Activated naive CD4-positive, alpha-beta T cell treated with anti-CD3 and anti-CD28 coated beads for 36 hours (primary cell): ENCODE measurements at regions not wholly inside any gene's neighbourhood (a gene's known extent, or its start where the extent isn't known, plus 50 kb on each side); places are given as distances from the start of the nearest gene placed in this dataset.
A peak's percentile ranks its signal among the peaks of the same experiment; 100 is the strongest.
"Not testable (repeated sequence)": the region's sequence is repeated elsewhere in the genome, so short reads cannot be mapped to it uniquely, and the experiment has no call there.

Source experiments
- CTCF ChIA-PET: fragments of 350-600 bp; sonication (Branson Sonifier 250); formaldehyde crosslinking; loops from one replicate; lab custom pipeline; 2021; ENCODE audit warnings: antibody characterized with exemption; lab: Charles Lee
- DNase-seq: peaks from one replicate; pipeline ENCODE4 v3.0.0-alpha.2; 2020
- H3K27ac Mint-ChIP-seq: one replicate; pipeline ENCODE4 v1.8.0; 2021; ENCODE audit warnings: mild to moderate bottlenecking, mixed read lengths
- H3K27me3 Mint-ChIP-seq: one replicate; pipeline ENCODE4 v1.8.0; 2021; ENCODE audit warnings: low read depth, mixed read lengths
- H3K36me3 Mint-ChIP-seq: one replicate; pipeline ENCODE4 v1.8.0; 2021; ENCODE audit warnings: low read depth, mixed read lengths
- H3K4me1 Mint-ChIP-seq: one replicate; pipeline ENCODE4 v1.8.0; 2021; ENCODE audit warnings: low read depth, mixed read lengths
- H3K4me3 Mint-ChIP-seq: one replicate; pipeline ENCODE4 v1.8.0; 2021; ENCODE audit warnings: mild to moderate bottlenecking, moderate library complexity, mixed read lengths
- H3K9me3 Mint-ChIP-seq: one replicate; pipeline ENCODE4 v1.8.0; 2021; ENCODE audit warnings: mixed read lengths
- intact Hi-C: fragments of 100-400 bp; cut with micrococcal nuclease; formaldehyde crosslinking; loops from one replicate; pipeline ENCODE4 v1.15.1; 2023

- H3K27ac Mint-ChIP-seq, H3K4me1 Mint-ChIP-seq, H3K4me3 Mint-ChIP-seq, CTCF ChIA-PET, intact Hi-C loops, H3K27me3 Mint-ChIP-seq, H3K36me3 Mint-ChIP-seq, DNase-seq: not testable (repeated sequence)
- H3K9me3 Mint-ChIP-seq: peaks cover 12% of the 10 kb centered on the region
These were observed 243.7 kb upstream of the KLF3 start for GRCh38 chr4:38420254-38420653.

GRCh38 chr4:38422850-38423249, 241.1 kb upstream of the KLF3 start:
- CTCF ChIA-PET: no interaction called here
- H3K27me3 Mint-ChIP-seq: no peaks in the 10 kb centered on the region
- H3K4me3 Mint-ChIP-seq: no peak overlapping the region
- no peak for DNase-seq
- H3K27ac Mint-ChIP-seq: no peak overlapping the region
- H3K36me3 Mint-ChIP-seq: peaks cover 3% of the 10 kb centered on the region
- peaks cover 3% of the 10 kb centered on the region for H3K4me1 Mint-ChIP-seq
- H3K9me3 Mint-ChIP-seq: peaks cover 12% of the 10 kb centered on the region
- intact Hi-C loops: no loop called here

GRCh38 chr4:38424151-38424871, 239.7 kb upstream of the KLF3 start:
- intact Hi-C loops: no loop called here
- CTCF ChIA-PET: no interaction called here
- H3K27ac Mint-ChIP-seq: no peak overlapping the region

GRCh38 chr4:38426532-38426931, 237.5 kb upstream of the KLF3 start:
- no peaks in the 10 kb centered on the region for H3K9me3 Mint-ChIP-seq
- DNase-seq: no peak
- intact Hi-C loops: no loop called here
- no peak overlapping the region for H3K4me3 Mint-ChIP-seq
- no peak overlapping the region for H3K27ac Mint-ChIP-seq
- CTCF ChIA-PET: no interaction called here
- peaks cover 3% of the 10 kb centered on the region for H3K4me1 Mint-ChIP-seq
- H3K27me3 Mint-ChIP-seq: no peaks in the 10 kb centered on the region
- no peaks in the 10 kb centered on the region for H3K36me3 Mint-ChIP-seq

More at GRCh38 chr4:38424151-38424871, 239.7 kb upstream of the KLF3 start:
- no peak for DNase-seq
- peaks cover 3% of the 10 kb centered on the region for H3K4me1 Mint-ChIP-seq
- H3K27me3 Mint-ChIP-seq: no peaks in the 10 kb centered on the region
- peaks cover 10% of the 10 kb centered on the region for H3K9me3 Mint-ChIP-seq
- peaks cover 3% of the 10 kb centered on the region for H3K36me3 Mint-ChIP-seq
- no peak overlapping the region for H3K4me3 Mint-ChIP-seq

DNA sequence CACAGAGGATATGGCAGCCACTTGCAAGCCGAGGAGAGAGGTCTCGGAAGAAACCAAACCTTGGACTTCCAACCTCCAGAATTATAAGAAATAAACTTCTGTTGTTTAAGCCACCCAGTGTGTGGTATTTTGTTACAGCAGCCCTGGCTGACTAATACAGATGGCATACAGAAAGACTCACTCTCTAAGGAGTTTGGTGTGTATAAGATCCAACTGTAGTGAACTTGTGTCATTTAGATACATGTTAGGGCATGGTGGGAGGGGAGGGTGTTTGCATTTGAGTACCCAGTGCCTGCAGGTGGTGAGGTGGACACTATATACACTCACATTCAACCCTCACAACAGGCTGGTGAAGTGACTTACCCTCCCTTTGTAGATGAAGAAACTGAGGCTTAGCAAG, 233.2 kb upstream of the KLF3 start:
- Mint-ChIP-seq H3K4me3 (no peak overlapping the region), H3K27ac (no peak overlapping the region), H3K9me3 (peaks cover 2% of the 10 kb centered on the region), H3K27me3 (no peaks in the 10 kb centered on the region), H3K36me3 (no peaks in the 10 kb centered on the region), H3K4me1 (no peaks in the 10 kb centered on the region)
- DNase-seq: no peak
- CTCF ChIA-PET: no interaction called here
- intact Hi-C loops: no loop called here

DNA sequence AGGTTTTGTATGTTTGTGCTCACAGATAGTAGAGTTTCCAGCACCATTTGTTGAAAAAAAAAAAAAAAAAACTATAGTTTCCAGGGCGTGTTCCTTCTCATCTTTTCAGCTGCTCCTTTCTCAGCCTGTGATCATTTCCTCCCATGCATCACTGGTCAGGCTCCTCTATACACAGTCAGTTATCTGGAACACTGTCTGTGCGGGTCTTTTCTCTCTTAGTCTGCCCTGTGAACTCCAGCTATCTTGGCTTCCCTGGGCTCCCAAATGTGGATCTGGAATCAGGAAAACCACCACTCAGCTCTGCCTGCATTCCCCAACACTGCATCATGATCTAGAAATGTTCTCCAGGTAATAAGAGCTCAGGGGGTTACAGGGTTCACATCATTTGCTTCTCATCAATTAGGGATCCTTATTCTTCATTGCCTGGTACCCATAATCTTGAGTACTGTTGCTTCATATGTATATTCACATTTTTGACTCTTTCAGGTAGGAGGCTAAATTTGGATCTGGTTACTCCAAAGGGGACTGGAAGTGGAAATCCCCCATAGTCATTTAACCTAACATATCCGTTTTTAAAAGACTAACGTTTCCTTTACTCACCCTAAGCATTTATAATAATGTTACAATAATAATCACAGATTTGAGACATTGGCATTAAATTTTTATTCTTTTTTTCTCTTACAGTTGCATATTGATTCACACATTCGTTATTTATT, 221.8 kb upstream of the KLF3 start:
- no peak overlapping the region for H3K27ac Mint-ChIP-seq
- no peaks in the 10 kb centered on the region for H3K36me3 Mint-ChIP-seq
- no peaks in the 10 kb centered on the region for H3K27me3 Mint-ChIP-seq
- DNase-seq: no peak
- H3K4me3 Mint-ChIP-seq: no peak overlapping the region
- CTCF ChIA-PET: no interaction called here
- peaks cover 7% of the 10 kb centered on the region for H3K9me3 Mint-ChIP-seq
- intact Hi-C loops: no loop called here
- H3K4me1 Mint-ChIP-seq: no peaks in the 10 kb centered on the region

DNA sequence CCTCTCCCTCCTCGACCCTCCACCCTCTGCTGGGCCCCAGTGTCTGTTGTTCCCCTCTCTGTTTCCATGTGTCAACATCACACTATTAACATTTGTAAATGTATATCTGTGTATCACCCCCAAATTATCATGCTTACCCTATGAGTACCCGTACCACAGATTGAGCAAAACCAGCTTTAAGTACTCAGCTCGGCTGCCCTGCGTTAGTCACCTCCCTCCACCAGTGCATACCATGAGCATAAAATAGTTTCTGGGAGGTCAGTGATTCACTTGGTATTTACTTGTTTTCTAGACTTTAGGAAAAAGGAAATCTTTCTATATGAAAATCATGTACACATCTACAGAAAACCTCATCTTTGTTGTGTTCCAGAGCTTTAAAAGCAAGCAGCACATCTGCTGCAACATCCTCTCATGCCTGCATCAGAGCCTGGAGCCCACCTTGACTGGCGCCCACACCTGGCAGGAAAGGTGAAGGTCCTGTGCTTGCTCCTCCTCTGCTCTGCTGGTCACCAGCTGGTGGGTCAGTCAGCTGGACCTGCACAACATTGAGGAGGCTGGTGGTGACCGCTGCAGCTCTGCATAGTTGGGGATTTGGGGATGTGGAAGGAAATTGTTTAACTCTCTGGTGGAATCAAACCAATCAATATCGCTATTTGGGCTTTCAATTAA, 214.4 kb upstream of the KLF3 start:
- intact Hi-C loops: loop anchor here (10.0 kb wide), 2 partner anchors 225 to 265 kb away; no protein-coding TSS in a partner anchor
- H3K27ac Mint-ChIP-seq: no peak overlapping the region
- H3K4me3 Mint-ChIP-seq: no peak overlapping the region
- H3K4me1 Mint-ChIP-seq: peaks cover 30% of the 10 kb centered on the region
- CTCF ChIA-PET: interaction anchor here (0.5 to 0.7 kb wide), 2 partner anchors 33 to 38 kb away, joined by 3 to 5 read pairs; no protein-coding TSS in a partner anchor
- no peaks in the 10 kb centered on the region for H3K27me3 Mint-ChIP-seq
- no peak for DNase-seq
- peaks cover 1% of the 10 kb centered on the region for H3K36me3 Mint-ChIP-seq
- H3K9me3 Mint-ChIP-seq: no peaks in the 10 kb centered on the region

DNA sequence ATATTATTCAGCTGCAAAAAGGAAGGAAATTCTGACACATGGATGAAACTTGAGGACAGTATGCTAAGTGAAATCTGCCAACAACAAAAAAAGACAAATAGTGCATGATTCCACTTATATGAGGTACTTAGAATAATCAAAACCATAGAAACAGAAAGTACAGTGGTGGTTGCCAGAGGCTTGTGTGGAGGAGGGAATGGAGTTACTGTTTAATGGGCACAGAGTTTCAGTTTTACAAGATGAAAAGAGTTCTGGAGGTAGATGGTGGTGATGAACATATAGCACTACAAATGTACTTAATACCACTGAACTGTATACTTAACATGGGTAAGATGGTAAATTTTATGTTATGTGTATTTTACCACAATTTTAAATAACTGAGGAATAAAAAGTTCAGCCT, 212.0 kb upstream of the KLF3 start:
- Mint-ChIP-seq H3K27me3 (no peaks in the 10 kb centered on the region), H3K9me3 (no peaks in the 10 kb centered on the region), H3K4me3 (no peak overlapping the region), H3K27ac (no peak overlapping the region), H3K36me3 (peaks cover 1% of the 10 kb centered on the region), H3K4me1 (peaks cover 52% of the 10 kb centered on the region)
- CTCF ChIA-PET: no interaction called here
- peak; percentile 13 for DNase-seq
- intact Hi-C loops: loop anchor here (10.0 kb wide), 2 partner anchors 223 to 267 kb away; no protein-coding TSS in a partner anchor

DNA sequence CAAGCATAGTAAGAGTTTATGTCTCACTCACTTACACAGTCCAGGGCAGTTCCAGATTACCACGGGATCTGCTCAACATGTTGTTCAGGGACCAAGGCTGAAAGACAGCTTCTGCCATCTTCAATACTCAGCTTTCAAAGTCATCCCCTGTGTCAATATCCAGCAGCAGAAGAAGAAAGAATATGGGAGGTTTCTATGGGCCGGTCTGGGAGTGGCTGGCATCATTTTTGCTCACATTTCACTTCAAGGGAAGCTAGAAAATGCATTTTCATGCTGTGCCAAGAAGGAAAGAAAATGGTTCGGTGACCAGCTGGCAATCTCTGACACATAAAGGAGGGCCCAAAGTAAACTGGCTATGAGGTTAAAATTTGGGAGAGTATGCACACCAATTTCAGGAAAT, 211.5 kb upstream of the KLF3 start:
- Mint-ChIP-seq H3K36me3 (no peaks in the 10 kb centered on the region), H3K27ac (no peak overlapping the region), H3K27me3 (no peaks in the 10 kb centered on the region), H3K9me3 (no peaks in the 10 kb centered on the region), H3K4me1 (peaks cover 52% of the 10 kb centered on the region), H3K4me3 (no peak overlapping the region)
- no peak for DNase-seq
- intact Hi-C loops: loop anchor here (10.0 kb wide), 2 partner anchors 222 to 268 kb away; no protein-coding TSS in a partner anchor
- CTCF ChIA-PET: no interaction called here

DNA sequence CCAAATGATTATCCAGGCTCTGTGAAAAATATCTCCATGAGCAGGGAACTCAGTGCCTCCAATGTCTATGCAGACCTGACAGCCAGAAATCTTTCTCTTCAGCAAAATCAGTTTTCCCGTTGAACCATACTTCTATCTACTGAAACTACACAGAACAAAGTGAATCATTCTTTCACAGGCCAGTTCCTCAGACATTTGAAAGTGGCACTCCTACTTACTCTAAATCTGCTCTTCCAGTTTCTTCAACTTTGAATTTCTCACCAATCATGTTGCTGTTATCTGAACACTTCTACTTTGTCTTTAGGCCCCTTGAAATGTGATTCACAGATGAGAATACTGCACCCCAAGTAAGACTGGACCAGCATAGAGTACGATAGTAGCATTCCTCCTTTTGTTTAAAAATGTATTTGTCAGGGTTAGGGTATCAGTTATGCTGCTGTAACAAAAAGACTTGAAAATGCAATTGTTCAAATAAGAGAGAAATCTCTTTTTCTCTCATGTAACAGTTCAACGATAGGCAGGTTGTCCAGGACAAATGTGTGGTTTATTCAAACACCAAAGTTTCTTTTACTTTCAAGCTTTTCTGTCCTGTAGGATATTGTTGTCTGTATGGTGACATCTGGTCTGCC, 210.6 kb upstream of the KLF3 start:
- Mint-ChIP-seq H3K4me3 (no peak overlapping the region), H3K4me1 (peaks cover 52% of the 10 kb centered on the region), H3K9me3 (no peaks in the 10 kb centered on the region), H3K27ac (no peak overlapping the region), H3K36me3 (no peaks in the 10 kb centered on the region), H3K27me3 (no peaks in the 10 kb centered on the region)
- CTCF ChIA-PET: no interaction called here
- DNase-seq: no peak
- intact Hi-C loops: loop anchor here (10.0 kb wide), 2 partner anchors 221 to 269 kb away; no protein-coding TSS in a partner anchor

GRCh38 chr4:38454284-38454683, 209.7 kb upstream of the KLF3 start:
- Mint-ChIP-seq H3K27ac (no peak overlapping the region), H3K9me3 (no peaks in the 10 kb centered on the region), H3K36me3 (no peaks in the 10 kb centered on the region), H3K27me3 (no peaks in the 10 kb centered on the region), H3K4me1 (peaks cover 52% of the 10 kb centered on the region), H3K4me3 (no peak overlapping the region)
- CTCF ChIA-PET: no interaction called here
- intact Hi-C loops: loop anchor here (2.0 to 10.0 kb wide), 3 partner anchors 59 to 269 kb away; no protein-coding TSS in a partner anchor
- no peak for DNase-seq
